ENCODE measurements at regions not wholly inside any gene's neighbourhood (a gene's known extent, or its start where the extent isn't known, plus 50 kb on each side); places are given as distances from the start of the nearest gene placed in this dataset.

DNA sequence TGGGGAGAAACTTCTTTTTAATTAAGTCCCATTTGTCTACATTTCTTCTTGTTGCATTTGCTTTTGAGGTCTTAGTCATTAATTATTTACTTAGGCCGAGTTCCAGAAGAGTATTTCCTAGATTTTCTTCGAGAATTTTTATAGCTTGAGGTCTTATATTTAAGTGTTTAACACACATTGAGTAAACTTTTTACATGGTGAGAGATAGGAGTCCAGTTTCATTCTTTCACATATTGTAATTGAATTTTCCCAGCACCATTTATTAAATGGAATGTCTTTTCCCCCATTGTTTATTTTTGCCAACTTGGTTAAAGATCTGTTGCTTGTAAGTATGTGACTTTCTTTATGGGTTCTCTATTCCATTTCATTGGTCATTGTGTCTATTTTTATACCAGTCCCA lies 1344.0 kb upstream of the RAG2 start:
- no peak for TF ChIP-seq TAF1 (IDR thresholded peaks at IDR 0.05; ENCODE audit: borderline replicate concordance, low read depth, low read length)
- TF ChIP-seq CREB1 (IDR thresholded peaks at IDR 0.05; ENCODE audit: low read depth), result no peak
- no peak for TF ChIP-seq CHD2 (IDR thresholded peaks at IDR 0.05; ENCODE audit: borderline replicate concordance, low read depth, low read length)
- TF ChIP-seq, protein P1, sequence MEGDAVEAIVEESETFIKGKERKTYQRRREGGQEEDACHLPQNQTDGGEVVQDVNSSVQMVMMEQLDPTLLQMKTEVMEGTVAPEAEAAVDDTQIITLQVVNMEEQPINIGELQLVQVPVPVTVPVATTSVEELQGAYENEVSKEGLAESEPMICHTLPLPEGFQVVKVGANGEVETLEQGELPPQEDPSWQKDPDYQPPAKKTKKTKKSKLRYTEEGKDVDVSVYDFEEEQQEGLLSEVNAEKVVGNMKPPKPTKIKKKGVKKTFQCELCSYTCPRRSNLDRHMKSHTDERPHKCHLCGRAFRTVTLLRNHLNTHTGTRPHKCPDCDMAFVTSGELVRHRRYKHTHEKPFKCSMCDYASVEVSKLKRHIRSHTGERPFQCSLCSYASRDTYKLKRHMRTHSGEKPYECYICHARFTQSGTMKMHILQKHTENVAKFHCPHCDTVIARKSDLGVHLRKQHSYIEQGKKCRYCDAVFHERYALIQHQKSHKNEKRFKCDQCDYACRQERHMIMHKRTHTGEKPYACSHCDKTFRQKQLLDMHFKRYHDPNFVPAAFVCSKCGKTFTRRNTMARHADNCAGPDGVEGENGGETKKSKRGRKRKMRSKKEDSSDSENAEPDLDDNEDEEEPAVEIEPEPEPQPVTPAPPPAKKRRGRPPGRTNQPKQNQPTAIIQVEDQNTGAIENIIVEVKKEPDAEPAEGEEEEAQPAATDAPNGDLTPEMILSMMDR (IDR thresholded peaks at IDR 0.05 in 2 of 3, conservative IDR thresholded peaks at IDR 0.05 in 1 of 3; ENCODE audit: control insufficient read depth in 2 of 3, extremely low read depth in 1 of 3, insufficient read depth in 1 of 3, low read depth in 3 of 3, low read length in 3 of 3), result no peak
- TF ChIP-seq RFX5 (IDR thresholded peaks at IDR 0.05; ENCODE audit: low read depth, low read length), result no peak

Measured in GM12878 (cell line).